Psoas muscle (tissue), 7 donors: ENCODE measurements at regions not wholly inside any gene's neighbourhood (a gene's known extent, or its start where the extent isn't known, plus 50 kb on each side); places are given as distances from the start of the nearest gene placed in this dataset.
"Not testable (repeated sequence)": the region's sequence is repeated elsewhere in the genome, so short reads cannot be mapped to it uniquely, and the experiment has no call there.

Experiments used
- ATAC-seq, 4 donors: fragments of 200-7000 bp; cut with Tn5 transposase; one replicate each; pipeline ENCODE4 v1.9.1; 2020; ENCODE audit warnings: moderate library complexity in 3 of 4, mild to moderate bottlenecking in 2 of 4
- DNase-seq, 2 donors: peaks; one replicate each; pipeline ENCODE4 v3.0.0-alpha.2; 2020
- H3K27ac ChIP-seq: fragments of 200-600 bp; one replicate; pipeline ENCODE4 v1.8.0; 2022
- H3K27me3 ChIP-seq, 3 donors: fragments of 200-600 bp in 1 of 3; one replicate each; pipeline versions ENCODE4 v1.6.1 to v1.8.0; 2013 to 2022; ENCODE audit warnings: low read length in 2 of 3, mild to moderate bottlenecking in 2 of 3, moderate library complexity in 1 of 3; ENCODE audit not compliant: insufficient read depth in 3 of 3
- H3K36me3 ChIP-seq, 2 donors: fragments of 200-600 bp in 1 of 2; one replicate each; pipeline versions ENCODE4 v1.6.1 to v1.8.0; 2013 to 2022; ENCODE audit warnings: low read depth in 1 of 2, mild to moderate bottlenecking in 1 of 2, moderate library complexity in 1 of 2; ENCODE audit not compliant: insufficient read depth in 1 of 2
- H3K4me1 ChIP-seq: fragments of 200-600 bp; one replicate; pipeline ENCODE4 v1.8.0; 2022
- H3K4me3 ChIP-seq: fragments of 200-600 bp; one replicate; pipeline ENCODE4 v1.8.0; 2022; ENCODE audit warnings: mild to moderate bottlenecking
- H3K9me3 ChIP-seq: fragments of 200-600 bp; one replicate; pipeline ENCODE4 v1.8.0; 2022
- WGBS, 3 donors: extraction: QIAGEN DNeasy Blood & Tissue Kit; methylation state at CpG; one replicate each; pipeline versions ENCODE4 v1.1.6 to v1.1.7; 2013; 5-methylcytosine and 5-hydroxymethylcytosine counted together
- intact Hi-C, 2 donors: fragments of 100-400 bp; cut with DNase I; formaldehyde crosslinking; loops; one replicate each; pipeline versions ENCODE4 v1.11.0 to v1.14.2; 2022
- TF ChIP-seq, protein P1 (sequence below): fragments of 200-600 bp; IDR thresholded peaks from one replicate; pipeline ENCODE4 v1.8.0; 2022; ENCODE audit warnings: antibody characterized with exemption
- donor health status: healthy with polysubstance abuse.
- donor health status: DM: no; HTN: no; CAD: no; lungs with moderate emphysema.
- donor health status: Bipolar disorder and iron deficiency.
- donor health status: healthy.
- donor health status: DM: yes; HTN: yes; CAD: no.
- donor health status: DM: no; HTN: no; CAD: no.
- donor health status: DM: yes; HTN: yes; CAD: no.

DNA sequence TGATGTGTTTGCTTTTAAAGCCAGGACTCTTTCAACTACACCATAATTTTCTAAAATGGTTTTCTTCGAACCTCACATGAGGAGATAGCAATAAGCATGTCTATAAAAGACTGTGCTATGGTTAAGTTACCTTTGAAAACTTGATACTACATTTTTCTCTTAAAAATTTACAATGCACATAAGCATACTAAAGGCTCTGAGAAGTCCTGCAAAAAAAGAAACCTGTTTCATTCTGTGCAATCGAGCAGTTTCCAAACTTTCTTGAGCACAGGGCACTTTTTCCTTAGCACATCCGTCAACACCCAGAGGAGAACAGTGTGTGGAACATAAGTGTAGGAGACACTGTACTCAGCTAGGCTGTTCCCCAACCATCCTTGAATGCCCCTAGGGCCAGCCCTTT, 144.1 kb upstream of the ARHGAP20 start:
- Histone ChIP-seq H3K4me3 (no peak overlapping the region), H3K9me3 (no peaks in the 10 kb centered on the region), H3K4me1 (no peaks in the 10 kb centered on the region), H3K36me3 (no peaks in the 10 kb centered on the region), H3K27ac (no peak overlapping the region), H3K27me3 (no peaks in the 10 kb centered on the region)
- 88 to 96% (median 93%) methylated on average over 3 of the region's 3 CpGs for WGBS, 3 donors
- intact Hi-C loops: no loop called here
- DNase-seq (no peak), ATAC-seq (no peak)
- TF ChIP-seq, protein P1, sequence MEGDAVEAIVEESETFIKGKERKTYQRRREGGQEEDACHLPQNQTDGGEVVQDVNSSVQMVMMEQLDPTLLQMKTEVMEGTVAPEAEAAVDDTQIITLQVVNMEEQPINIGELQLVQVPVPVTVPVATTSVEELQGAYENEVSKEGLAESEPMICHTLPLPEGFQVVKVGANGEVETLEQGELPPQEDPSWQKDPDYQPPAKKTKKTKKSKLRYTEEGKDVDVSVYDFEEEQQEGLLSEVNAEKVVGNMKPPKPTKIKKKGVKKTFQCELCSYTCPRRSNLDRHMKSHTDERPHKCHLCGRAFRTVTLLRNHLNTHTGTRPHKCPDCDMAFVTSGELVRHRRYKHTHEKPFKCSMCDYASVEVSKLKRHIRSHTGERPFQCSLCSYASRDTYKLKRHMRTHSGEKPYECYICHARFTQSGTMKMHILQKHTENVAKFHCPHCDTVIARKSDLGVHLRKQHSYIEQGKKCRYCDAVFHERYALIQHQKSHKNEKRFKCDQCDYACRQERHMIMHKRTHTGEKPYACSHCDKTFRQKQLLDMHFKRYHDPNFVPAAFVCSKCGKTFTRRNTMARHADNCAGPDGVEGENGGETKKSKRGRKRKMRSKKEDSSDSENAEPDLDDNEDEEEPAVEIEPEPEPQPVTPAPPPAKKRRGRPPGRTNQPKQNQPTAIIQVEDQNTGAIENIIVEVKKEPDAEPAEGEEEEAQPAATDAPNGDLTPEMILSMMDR: no peak

DNA sequence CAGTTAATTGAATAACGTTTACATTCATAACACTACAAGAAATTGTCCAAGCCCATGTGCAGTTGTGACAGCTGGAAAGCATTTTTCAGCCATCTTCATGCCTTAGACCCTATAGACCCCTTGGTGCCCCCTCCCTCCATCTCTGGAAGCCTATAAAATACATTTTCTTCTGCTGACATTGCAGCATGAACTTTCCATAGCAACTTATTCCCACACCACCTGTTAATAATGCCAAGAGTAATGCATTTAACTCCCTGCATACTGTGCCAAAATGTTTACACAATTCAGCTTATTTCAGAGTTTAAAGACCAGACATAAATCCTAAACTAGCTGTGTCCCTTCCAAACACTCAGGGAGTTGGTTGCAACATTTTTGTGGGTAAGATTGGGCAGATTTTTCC, 143.0 kb upstream of the ARHGAP20 start:
- H3K4me3 ChIP-seq: no peak overlapping the region
- WGBS, 3 donors: 9 to 19% (median 17%) methylated on average over 1 of the region's 1 CpG
- TF ChIP-seq, protein P1: no peak
- no peak overlapping the region for H3K27ac ChIP-seq
- H3K27me3 ChIP-seq: no peaks in the 10 kb centered on the region
- no peak for ATAC-seq
- H3K4me1 ChIP-seq: no peaks in the 10 kb centered on the region
- DNase-seq: no peak
- intact Hi-C loops: no loop called here
- H3K36me3 ChIP-seq: no peaks in the 10 kb centered on the region
- no peaks in the 10 kb centered on the region for H3K9me3 ChIP-seq

DNA sequence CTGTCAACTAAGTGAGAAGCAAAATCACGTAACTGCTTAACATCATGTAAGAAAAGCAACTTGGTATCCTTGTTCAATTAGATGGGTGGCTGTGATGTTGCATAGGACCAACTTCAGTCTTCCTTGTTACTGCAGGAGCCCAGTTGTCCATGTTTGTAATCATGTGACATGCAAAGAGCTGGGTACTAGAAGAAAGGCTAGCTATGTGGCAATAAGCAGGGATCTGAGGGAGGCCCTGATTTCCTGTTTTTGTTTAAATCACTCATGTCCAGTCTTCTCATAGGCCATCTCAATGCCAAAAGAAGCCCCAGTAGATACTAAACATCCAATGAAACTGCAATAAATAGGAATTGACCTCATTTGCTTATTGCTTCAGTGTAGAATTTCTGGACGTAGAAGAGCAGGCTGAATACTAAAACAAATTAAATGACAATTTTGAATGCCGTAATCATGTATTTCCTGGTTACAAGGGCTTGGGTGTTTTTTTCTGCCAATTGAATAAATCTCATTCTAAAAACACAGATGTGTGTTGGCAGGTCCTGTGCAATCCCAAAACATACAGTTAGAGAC, 140.8 kb upstream of the ARHGAP20 start:
- intact Hi-C loops: no loop called here
- WGBS, 3 donors: 83 to 87% (median 83%) methylated on average over 3 of the region's 3 CpGs
- H3K27ac ChIP-seq: no peak overlapping the region
- no peak overlapping the region for H3K4me3 ChIP-seq
- TF ChIP-seq, protein P1: no peak
- no peaks in the 10 kb centered on the region for H3K4me1 ChIP-seq
- DNase-seq (no peak), ATAC-seq (peak in 1 of 4 donors; percentile 37)
- no peaks in the 10 kb centered on the region for H3K27me3 ChIP-seq
- H3K9me3 ChIP-seq: no peaks in the 10 kb centered on the region
- H3K36me3 ChIP-seq: no peaks in the 10 kb centered on the region

DNA sequence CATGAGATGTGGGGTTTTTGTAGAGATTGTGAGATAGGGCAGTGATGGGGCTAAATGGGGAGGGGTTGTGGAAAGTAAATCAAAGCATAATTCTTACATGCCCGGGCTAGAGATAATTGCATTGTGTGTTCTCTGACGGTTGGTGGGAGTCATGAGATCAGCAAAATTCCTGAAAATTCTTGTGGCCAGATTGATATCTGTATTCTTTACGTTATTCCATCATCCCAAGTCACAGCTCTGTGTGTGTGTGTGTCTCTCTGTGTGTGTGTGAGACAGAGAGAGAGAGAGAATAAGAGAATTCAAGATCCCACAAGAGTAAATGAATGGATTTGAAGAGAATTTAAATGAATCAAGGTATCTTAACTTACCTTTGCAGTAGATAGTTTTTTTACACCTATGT, 138.6 kb upstream of the ARHGAP20 start:
- no peak for ATAC-seq
- TF ChIP-seq, protein P1: no peak
- intact Hi-C loops: no loop called here

DNA sequence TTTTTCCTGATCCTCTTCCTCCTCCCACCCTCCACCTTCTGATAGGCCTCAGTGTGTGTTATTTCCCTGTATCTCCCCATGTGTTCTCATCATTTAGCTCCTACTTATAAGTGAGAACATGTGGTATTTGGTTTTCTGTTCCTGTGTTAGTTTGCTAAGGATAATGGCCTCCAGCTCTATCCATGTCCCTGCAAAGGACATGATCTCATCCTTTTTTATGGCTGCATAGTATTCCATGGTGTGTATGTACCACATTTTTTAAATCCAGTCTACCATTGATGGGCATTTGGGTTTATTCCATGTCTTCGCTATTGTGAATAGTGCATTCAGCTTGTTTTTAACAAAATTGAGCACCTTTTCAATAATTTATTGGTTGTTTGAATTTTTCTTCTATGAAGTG, 130.8 kb upstream of the ARHGAP20 start:
- H3K27me3 ChIP-seq, H3K27ac ChIP-seq, H3K4me1 ChIP-seq, H3K9me3 ChIP-seq, H3K36me3 ChIP-seq, intact Hi-C loops, H3K4me3 ChIP-seq, ATAC-seq, DNase-seq: not testable (repeated sequence)
- WGBS, 3 donors: 95 to 100% (median 96%) methylated on average over 1 of the region's 1 CpG

More for the DNA sequence above, 138.6 kb upstream of the ARHGAP20 start:
- no peaks in the 10 kb centered on the region for H3K36me3 ChIP-seq
- no peaks in the 10 kb centered on the region for H3K4me1 ChIP-seq
- no peaks in the 10 kb centered on the region for H3K9me3 ChIP-seq
- DNase-seq: no peak
- H3K27ac ChIP-seq: no peak overlapping the region
- H3K27me3 ChIP-seq: no peaks in the 10 kb centered on the region
- WGBS, 3 donors: 72 to 83% (median 80%) methylated on average over 3 of the region's 3 CpGs
- H3K4me3 ChIP-seq: no peak overlapping the region
